GM12878 (cell line): ENCODE measurements at regions not wholly inside any gene's neighbourhood (a gene's known extent, or its start where the extent isn't known, plus 50 kb on each side); places are given as distances from the start of the nearest gene placed in this dataset.

Experiments used
- ATAC-seq: fragments of 200-7000 bp; cut with Tn5 transposase; 3 replicates; pipeline ENCODE4 v1.9.1; 2020; ENCODE audit warnings: mild to moderate bottlenecking, moderate library complexity
- BruUV-seq: library from RNA; stranded (reverse); fragments of 400-500 nt; replicated peaks from 2 replicates; lab custom pipeline; 2021; lab: Mats Ljungman, UMichigan
- CTCF ChIA-PET: fragments of 300-600 bp; sonication (Branson Sonifier 250); formaldehyde crosslinking; extraction: SDS; loops from one replicate; lab custom pipeline; 2021; ENCODE audit warnings: inconsistent platforms; lab: Yijun Ruan, JAX
- POLR2A ChIA-PET: fragments of 350-600 bp; formaldehyde crosslinking; extraction: SDS; loops from one replicate; lab custom pipeline; 2021; ENCODE audit warnings: inconsistent platforms; lab: Charles Lee
- RAD21 ChIA-PET: fragments of 300-600 bp; sonication (Branson Sonifier 250); formaldehyde crosslinking; loops from one replicate; lab custom pipeline; 2023; ENCODE audit warnings: antibody characterized with exemption; ENCODE audit not compliant: unreplicated experiment; lab: Charles Lee
- SMC1A ChIA-PET: fragments of 300-600 bp; sonication (Branson Sonifier 250); formaldehyde crosslinking; loops from one replicate; lab custom pipeline; 2023; ENCODE audit not compliant: unreplicated experiment, uncharacterized antibody; lab: Charles Lee
- DNase-seq: peaks from one replicate; pipeline ENCODE4 v3.0.0-alpha.2; 2011; ENCODE audit warnings: low read depth, low spot score
- FAIRE-seq: peaks from 3 replicates; lab custom pipeline; 2011; peaks lifted over from hg19 to GRCh38; lab: Jason Lieb, UNC
- H2AFZ ChIP-seq: 2 replicates; pipeline ENCODE4 v1.6.0; 2011; ENCODE audit warnings: low read depth, low read length, control low read depth; ENCODE audit not compliant: control insufficient read depth
- H3K27ac ChIP-seq: 2 replicates; pipeline ENCODE4 v1.5.1; 2011; ENCODE audit warnings: control low read depth; ENCODE audit not compliant: control insufficient read depth, insufficient read depth
- H3K27me3 ChIP-seq, 2 experiments: replicated peaks in 1 of 2; 2 replicates each; pipeline versions ENCODE4 v1.6.0 to v1.6.1; 2011; ENCODE audit warnings: low read length in 1 of 2; ENCODE audit not compliant: control insufficient read depth in 2 of 2, insufficient read depth in 2 of 2
- H3K36me3 ChIP-seq, 2 experiments: 2 replicates each; pipeline ENCODE4 v1.5.1; 2011; ENCODE audit warnings: low read length in 1 of 2; ENCODE audit not compliant: control insufficient read depth in 2 of 2, insufficient read depth in 2 of 2
- H3K4me1 ChIP-seq: 2 replicates; pipeline ENCODE4 v1.6.1; 2011; ENCODE audit warnings: mild to moderate bottlenecking, low read length, moderate library complexity, mixed read lengths; ENCODE audit not compliant: control insufficient read depth, insufficient read depth
- H3K4me2 ChIP-seq: 2 replicates; pipeline ENCODE4 v1.6.0; 2011; ENCODE audit warnings: control low read depth; ENCODE audit not compliant: control insufficient read depth, insufficient read depth
- H3K4me3 ChIP-seq: fragments of 200-600 bp; sonication (generic); 2 replicates; pipeline ENCODE4 v1.5.1; 2016
- H3K79me2 ChIP-seq: 2 replicates; pipeline ENCODE4 v1.6.0; 2011; ENCODE audit warnings: low read length; ENCODE audit not compliant: control insufficient read depth, insufficient read depth
- H3K9ac ChIP-seq: 2 replicates; pipeline ENCODE4 v1.8.0; 2011; ENCODE audit warnings: low read length, control low read depth, mixed read lengths; ENCODE audit not compliant: control insufficient read depth, insufficient read depth
- H3K9me3 ChIP-seq: replicated peaks from 3 replicates; pipeline ENCODE4 v1.5.1; 2011; ENCODE audit warnings: mild to moderate bottlenecking, low read length; ENCODE audit not compliant: control insufficient read depth, insufficient read depth
- H4K20me1 ChIP-seq: 2 replicates; pipeline ENCODE4 v1.6.0; 2011; ENCODE audit not compliant: control insufficient read depth, insufficient read depth
- CREM ChIP-seq: IDR thresholded peaks from 2 replicates; pipeline ENCODE4 v1.6.1; 2014; ENCODE audit warnings: antibody characterized with exemption, low read depth
- HDGF ChIP-seq: fragments of 450-650 bp; IDR thresholded peaks from 2 replicates; pipeline ENCODE4 v1.6.1; 2016; ENCODE audit warnings: antibody characterized with exemption
- JUNB ChIP-seq: IDR thresholded peaks from 2 replicates; pipeline ENCODE4 v1.6.1; 2016; ENCODE audit warnings: antibody characterized with exemption, mild to moderate bottlenecking
- MEF2B ChIP-seq: fragments of 450-650 bp; IDR thresholded peaks from 2 replicates; pipeline ENCODE4 v1.6.1; 2018; ENCODE audit warnings: mild to moderate bottlenecking, moderate library complexity; ENCODE audit not compliant: partially characterized antibody, poor library complexity, severe bottlenecking
- MTA3 ChIP-seq: IDR thresholded peaks from 2 replicates; pipeline ENCODE4 v1.6.1; 2012; ENCODE audit warnings: low read length, inconsistent platforms, borderline replicate concordance
- POU2F2 ChIP-seq: IDR thresholded peaks from 3 replicates; pipeline ENCODE4 v1.6.1; 2011; ENCODE audit warnings: low read depth, mild to moderate bottlenecking, low read length, borderline replicate concordance
- ZNF274 ChIP-seq: IDR thresholded peaks from one replicate; pipeline ENCODE4 v1.8.0; 2011; ENCODE audit not compliant: insufficient read length, insufficient read depth
- WGBS: methylation state at CpG from one replicate; pipeline ENCODE4 v1.1.6; 2016; ENCODE audit warnings: low lambda C conversion rate; ENCODE audit not compliant: insufficient replicate concordance, insufficient coverage; ENCODE audit errors: missing lambda C conversion rate; 5-methylcytosine and 5-hydroxymethylcytosine counted together
- in situ Hi-C: fragments of 300-500 bp; cut with MboI; formaldehyde crosslinking; loops from 9 replicates; pipeline ENCODE4 v1.14.3; 2018; ENCODE audit warnings: mixed read lengths
- intact Hi-C: fragments of 100-400 bp; cut with micrococcal nuclease; formaldehyde crosslinking; loops from one replicate; pipeline ENCODE4 v1.14.2; 2022; ENCODE audit not compliant: unreplicated experiment
- TF ChIP-seq, protein P1 (sequence below): IDR thresholded peaks from 2 replicates; pipeline ENCODE4 v1.6.1; 2011; ENCODE audit warnings: mild to moderate bottlenecking, low read depth, low read length, moderate library complexity; ENCODE audit not compliant: insufficient replicate concordance

DNA sequence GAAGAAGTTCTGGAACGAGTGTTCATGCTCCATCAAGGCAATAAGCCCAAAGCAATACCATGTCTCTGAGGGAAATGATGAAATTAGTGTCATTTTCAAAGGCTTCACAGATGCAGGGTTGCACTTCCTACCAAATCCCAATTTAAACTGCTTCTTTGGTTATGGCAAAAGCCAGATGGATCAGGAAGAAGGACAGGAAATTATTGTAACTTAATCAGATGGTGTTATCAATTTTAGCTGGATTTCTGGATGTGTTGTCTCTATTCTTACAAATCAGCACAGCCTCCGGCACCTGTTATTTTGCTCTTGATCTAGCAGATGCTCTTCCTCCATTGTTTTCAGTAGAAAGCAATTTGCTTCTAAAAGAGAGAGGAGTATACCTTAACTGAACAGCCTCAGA lies 693.4 kb downstream of the SOCS6 start:
- POLR2A ChIA-PET, result no interaction called here
- intact Hi-C loops (no loop called here), in situ Hi-C loops (no loop called here)
- no peaks in the 10 kb centered on the region for H3K36me3 ChIP-seq
- BruUV-seq, result no TSS peak
- H3K4me2 ChIP-seq, result no peak overlapping the region
- H3K4me3 ChIP-seq, result no peak overlapping the region
- no peaks in the 10 kb centered on the region for H3K27me3 ChIP-seq
- H3K9me3 ChIP-seq, result no peaks in the 10 kb centered on the region
- RAD21 ChIA-PET, result no interaction called here
- H3K4me1 ChIP-seq, result no peaks in the 10 kb centered on the region
- ATAC-seq (no peak), DNase-seq (no peak), FAIRE-seq (no peak)
- TF ChIP-seq CREM (no peak), MTA3 (no peak), HDGF (no peak), MEF2B (no peak), JUNB (no peak), POU2F2 (no peak), ZNF274 (no peak)
- TF ChIP-seq, protein P1, sequence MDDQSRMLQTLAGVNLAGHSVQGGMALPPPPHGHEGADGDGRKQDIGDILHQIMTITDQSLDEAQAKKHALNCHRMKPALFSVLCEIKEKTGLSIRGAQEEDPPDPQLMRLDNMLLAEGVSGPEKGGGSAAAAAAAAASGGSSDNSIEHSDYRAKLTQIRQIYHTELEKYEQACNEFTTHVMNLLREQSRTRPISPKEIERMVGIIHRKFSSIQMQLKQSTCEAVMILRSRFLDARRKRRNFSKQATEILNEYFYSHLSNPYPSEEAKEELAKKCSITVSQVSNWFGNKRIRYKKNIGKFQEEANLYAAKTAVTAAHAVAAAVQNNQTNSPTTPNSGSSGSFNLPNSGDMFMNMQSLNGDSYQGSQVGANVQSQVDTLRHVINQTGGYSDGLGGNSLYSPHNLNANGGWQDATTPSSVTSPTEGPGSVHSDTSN, result no peak
- no peak overlapping the region for H3K9ac ChIP-seq
- H2AFZ ChIP-seq, result no peak overlapping the region
- no peaks in the 10 kb centered on the region for H4K20me1 ChIP-seq
- SMC1A ChIA-PET, result no interaction called here
- no peaks in the 10 kb centered on the region for H3K79me2 ChIP-seq
- CTCF ChIA-PET, result no interaction called here
- no peak overlapping the region for H3K27ac ChIP-seq
- WGBS, result 18% methylated on average over 2 of the region's 2 CpGs
